Stimulated activated CD8-positive, alpha-beta memory T cell treated with anti-CD3 and anti-CD28 coated beads, Interleukin-15, amount 100 ng/mL, for 4 hours (primary cell): ENCODE measurements at regions not wholly inside any gene's neighbourhood (a gene's known extent, or its start where the extent isn't known, plus 50 kb on each side); places are given as distances from the start of the nearest gene placed in this dataset.

Experiments
- DNase-seq, 2 donors: peaks; one replicate each; pipeline ENCODE4 v3.0.0-alpha.2; 2020; ENCODE audit warnings: low read depth in 2 of 2

DNA sequence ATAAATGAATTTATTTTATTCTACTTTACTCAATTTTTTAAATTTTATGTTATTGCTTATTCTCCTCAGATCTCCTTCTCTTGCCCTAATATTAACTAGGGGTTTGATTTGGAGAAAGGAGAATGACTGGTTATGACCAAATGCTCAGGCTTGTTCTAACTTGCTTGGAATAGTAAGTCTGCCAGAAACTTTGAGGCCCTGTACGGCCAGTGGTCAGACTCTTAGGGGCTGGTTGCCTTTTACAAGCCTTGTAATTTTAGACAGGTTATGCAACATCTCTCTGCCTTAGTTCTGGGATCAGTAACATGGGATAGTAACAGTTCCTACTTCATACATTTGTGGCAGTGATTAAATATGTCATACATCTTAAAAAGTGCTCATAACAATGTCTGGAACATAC lies 279.5 kb downstream of the DUSP10 start:
- DNase-seq = no peak

- no peak for DNase-seq
Measured at GRCh38 chr1:221468546-221468945, 273.3 kb downstream of the DUSP10 start.

- no peak for DNase-seq
Measured at GRCh38 chr1:221469476-221469875, 272.4 kb downstream of the DUSP10 start.

DNA sequence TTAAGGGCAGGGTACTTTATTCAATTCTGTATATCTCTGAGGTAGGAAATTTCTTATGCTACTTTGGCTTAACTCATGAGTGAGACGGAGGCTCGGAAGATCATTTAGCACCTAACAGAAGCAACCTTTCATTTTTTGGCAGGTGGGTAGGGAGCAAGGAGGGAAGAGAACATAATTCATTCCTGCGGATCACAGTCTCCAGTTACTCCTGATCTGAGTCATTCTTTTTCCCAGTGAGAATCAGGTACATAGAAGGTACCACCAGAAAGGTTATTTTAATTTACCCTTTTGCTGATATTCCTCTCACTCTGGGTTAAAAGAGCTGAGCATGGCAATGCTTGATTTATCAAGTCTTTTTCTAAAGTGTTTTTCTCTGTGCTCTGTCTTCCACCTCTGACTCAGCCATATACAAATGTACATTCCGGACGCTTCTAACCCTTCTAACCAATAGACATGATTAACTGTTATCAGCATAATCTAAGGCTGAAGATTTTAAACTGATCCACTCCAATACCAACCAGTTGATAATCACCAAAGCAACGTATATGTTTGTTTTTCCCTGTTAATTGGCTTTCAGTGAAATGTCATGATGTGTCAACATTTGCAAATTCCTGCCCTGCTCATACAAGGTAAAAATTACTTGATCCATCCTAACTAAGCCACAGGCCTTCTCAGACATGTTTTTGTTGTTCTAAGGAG lies 271.7 kb downstream of the DUSP10 start:
- no peak for DNase-seq

- no peak for DNase-seq
Measured at GRCh38 chr1:221473411-221473810, 268.5 kb downstream of the DUSP10 start.

- DNase-seq = no peak
Measured at GRCh38 chr1:221477252-221477651, 264.6 kb downstream of the DUSP10 start.

DNA sequence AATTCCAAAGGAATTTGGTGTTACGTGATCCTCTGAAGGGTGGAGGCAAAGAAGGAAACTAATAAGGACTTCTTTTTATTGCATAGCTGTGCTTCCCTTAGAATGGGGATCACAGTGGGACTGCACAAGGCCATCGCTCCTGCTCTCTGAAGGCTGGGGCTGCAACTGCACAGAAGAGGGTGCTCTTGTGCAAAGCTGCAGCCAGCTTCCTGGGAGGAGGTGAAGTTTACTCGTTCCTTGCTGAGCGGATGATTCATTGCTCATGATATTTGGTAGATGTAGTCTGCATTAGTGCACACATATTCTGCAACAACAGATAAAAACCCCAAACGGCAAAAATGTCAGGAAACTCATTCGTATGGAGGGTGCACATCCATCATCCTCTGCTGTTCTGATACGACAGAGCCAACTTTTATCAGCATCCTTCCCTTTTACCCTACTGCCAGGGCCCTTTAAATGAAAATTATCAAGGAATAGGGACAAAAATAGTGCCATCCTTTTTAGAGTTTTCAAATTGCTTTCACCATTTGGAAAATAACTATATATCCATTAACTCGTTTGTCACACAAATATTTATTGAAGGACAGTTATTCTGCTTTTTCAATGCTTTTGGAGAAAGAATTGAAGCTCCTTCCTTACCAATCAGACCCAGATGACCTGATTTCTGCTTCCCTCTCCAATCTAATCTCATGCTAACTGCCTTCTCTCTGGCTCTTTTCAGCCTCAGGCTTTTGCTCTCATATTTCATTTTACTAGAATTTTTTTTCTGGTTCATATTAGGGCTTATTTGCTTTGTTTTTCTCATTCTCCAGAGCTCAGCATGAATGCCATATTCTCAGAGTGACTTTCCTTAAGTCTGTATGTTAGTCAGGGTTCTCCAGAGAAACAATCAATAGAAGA lies 263.6 kb downstream of the DUSP10 start:
- peak; percentile 27 to 38 for DNase-seq

DNA sequence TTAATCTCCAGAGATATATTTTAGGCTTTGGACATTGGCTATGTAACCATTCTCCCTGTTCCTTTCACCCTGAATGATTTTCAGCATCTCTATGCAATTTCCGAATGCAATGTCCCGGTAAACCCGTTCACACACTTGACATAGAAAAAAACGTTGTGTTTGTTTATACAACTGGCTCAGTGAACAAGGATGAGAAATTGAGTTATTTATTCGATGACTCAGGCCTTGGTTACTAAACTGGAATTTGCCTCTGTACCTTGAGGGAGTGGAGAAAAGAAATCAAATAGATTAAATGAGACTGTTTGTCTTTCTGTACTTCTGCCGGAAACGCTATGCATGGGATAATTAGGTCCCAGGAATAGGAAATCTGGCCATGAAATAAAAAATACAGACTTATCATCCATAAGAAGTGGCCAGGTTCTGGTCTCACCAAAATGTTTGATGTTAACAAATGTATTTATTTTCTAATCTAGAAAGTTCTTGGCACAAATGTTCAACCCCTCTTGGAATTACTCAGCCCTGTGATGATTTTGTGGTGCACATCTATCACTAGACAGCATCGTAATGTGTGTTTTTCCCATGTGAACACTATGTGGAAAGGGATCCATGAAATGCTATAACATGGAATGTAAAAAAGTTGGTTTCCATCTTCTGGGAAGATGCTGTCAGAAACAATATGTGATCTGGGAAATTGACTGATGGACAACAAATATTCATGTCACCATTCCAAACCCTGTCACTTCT lies 253.9 kb downstream of the DUSP10 start:
- DNase-seq = no peak

GRCh38 chr1:221488550-221488949 lies 253.3 kb downstream of the DUSP10 start:
- DNase-seq = no peak

DNA sequence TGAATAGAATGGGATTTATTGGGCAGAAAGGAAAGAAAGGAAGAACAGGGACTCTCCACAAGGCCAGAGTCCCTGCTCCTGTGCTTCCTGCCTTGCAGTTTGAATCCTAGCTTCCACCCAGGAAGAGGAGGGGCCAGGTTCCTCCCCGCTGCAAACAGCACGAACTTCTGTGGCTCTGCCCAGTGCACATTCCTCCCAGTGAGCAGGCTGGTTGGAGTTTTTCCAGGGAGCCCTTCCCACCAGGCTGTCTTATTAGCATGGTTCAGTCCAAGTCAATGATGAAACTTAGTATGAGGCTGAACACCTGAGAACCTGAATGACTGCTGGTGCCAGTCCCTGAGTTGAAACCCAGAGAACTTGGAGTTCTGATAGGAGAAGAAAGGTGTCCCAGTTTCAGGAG lies 247.2 kb downstream of the DUSP10 start:
- no peak for DNase-seq

- DNase-seq = no peak
Measured at GRCh38 chr1:221497046-221497445, 244.8 kb downstream of the DUSP10 start.

GRCh38 chr1:221503268-221503667 lies 238.6 kb downstream of the DUSP10 start:
- DNase-seq = no peak

GRCh38 chr1:221509575-221510355 lies 232.1 kb downstream of the DUSP10 start:
- no peak for DNase-seq

DNA sequence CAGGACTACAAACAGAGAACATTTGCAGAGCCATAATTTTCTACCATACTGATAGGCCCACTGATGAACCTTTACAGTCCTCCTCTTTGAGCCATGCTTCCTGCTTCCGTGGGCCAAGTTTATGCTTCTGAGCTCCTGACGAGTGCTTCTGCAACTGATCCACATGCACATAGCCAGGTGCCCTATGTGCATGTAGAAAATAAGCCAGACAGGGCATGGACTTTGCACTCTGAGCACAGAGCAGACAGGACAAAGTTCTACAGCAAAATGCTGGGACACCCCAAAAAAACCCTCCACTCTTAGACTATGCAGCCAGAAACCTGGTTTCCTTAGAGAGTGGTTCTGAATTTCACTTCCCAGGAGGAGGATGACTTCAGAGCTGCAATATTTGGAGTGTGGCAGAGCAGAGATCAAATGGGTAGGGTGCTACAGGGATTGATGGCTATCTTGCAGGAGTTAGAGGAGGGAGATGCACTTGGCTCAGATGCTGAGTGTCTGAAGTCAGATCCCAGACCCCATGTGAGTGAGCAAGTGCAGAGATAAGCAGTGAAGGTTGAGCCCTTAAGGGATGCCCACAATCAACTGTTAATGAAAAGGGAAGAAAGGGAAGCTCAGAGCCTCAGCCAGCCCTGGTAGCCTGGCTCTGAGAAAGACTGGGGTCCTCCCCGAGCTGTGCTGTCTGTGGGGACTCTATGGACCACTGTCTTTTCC lies 230.9 kb downstream of the DUSP10 start:
- DNase-seq = no peak

DNA sequence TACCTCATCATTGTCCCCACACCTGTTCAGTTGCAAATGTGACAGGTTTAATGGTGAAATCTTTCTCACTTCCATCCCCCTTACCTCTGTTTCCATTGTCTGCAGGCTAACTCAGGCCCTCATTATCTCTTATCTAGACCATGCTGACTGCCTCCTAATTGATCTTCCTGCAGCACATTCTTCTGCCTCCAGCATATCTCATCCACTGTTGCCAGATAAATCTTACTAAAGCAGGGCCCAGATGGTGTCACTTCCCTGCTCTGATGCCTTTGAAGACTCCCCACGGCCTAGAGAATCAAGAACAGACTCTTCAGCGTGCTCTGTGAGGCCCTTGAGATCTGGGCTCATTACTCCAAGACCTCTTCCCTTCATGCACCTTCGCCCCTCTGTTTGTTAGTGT lies 230.1 kb downstream of the DUSP10 start:
- no peak for DNase-seq

DNA sequence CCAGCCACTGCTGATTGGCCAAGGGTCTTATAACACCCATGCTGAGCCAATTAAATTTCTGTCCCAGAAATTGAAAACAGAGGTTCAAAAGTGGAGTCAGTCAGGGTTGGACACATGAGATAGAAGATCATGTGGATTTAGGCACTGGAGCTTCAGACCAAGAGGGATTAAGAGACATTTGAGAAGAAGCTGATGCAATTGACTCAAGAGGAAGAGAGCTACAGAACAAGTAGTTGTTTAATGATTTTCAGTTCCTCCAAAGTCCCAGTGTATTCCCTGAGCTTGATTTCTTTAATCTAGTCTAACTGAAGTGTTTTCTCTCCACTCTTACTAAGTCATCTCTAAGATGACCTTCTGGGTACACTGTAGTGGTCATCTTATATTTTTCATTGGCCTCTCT lies 227.1 kb downstream of the DUSP10 start:
- DNase-seq = no peak

GRCh38 chr1:221515496-221515895 lies 226.4 kb downstream of the DUSP10 start:
- DNase-seq = no peak

DNA sequence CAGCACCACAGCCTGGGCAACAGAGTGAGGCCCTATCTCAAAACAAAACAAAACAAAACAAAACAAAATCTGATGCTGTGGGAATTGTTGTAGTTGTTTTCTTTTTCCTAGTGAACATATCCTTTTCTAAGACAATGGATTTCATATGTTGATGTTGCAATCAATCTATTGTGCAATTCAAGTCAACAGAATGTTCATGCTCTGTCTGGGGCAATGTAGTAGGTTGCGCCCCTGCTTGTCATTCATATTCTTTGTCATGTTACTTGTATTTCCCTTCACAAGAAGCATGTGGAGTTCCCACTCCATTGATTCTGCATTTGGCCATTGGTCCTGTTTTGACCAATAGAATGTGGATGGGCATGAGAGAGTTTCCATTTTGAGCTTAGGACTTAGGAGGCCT lies 223.9 kb downstream of the DUSP10 start:
- DNase-seq = no peak

GRCh38 chr1:221520250-221520649 lies 221.6 kb downstream of the DUSP10 start:
- no peak for DNase-seq

DNA sequence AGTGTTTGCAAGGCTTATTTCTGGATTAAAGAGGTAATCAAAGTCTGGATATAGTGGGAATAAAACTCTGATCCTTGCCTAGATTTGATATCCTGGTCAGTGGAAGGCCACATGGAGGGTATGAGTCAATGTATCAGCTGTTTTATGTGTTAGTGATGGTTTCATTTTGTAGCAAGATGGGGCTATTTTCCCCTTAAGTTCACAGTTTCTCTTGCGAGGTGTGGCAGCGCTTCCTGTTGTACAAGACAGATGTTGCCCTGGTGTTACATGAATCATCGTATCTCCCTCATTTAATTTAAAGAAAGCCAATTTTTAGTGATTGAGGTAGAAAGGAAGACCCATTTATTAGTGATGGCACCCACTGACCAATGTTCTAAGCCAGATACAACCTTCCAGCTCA lies 220.2 kb downstream of the DUSP10 start:
- DNase-seq = no peak

- DNase-seq = no peak
Measured at GRCh38 chr1:221522529-221522940, 219.4 kb downstream of the DUSP10 start.
